ENCODE measurements at regions not wholly inside any gene's neighbourhood (a gene's known extent, or its start where the extent isn't known, plus 50 kb on each side); places are given as distances from the start of the nearest gene placed in this dataset.

DNA sequence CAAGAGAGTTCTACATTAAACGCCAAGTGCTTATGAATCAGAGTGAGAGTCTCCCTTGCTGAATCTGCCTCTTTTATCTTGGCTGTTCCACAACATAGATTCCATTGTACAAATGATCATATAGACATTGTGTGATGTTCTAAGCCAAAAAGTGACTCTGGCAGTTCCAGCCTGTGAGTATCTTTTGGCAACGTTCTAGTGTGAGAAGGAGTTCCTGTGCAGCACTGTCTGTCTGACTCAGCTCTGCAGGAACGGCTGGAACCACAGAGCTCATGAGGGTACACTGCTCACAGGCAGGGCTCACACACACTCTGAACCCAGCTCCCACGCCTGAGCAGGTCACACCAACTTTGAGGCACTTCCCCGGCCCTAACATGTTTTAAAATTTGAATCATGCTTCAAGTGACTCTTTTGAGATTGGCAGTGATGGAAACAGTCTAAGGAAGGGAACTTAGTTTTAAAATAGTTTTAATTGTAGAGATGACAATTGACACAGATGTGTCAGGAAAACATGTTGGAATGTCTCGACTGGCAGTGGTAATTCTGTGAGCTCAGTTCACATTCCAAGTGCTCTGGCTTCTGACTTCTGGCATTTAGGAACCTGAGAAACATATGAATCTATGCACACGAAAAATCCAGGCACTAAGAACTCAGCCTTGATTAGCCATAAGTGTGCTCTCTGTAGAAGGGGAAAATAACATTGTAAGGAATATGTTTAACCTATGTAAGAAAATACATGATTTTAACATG lies 272.0 kb downstream of the UQCRFS1 start:
- Histone ChIP-seq H3K27ac (no peak overlapping the region), H3K4me2 (no peak overlapping the region), H3K4me3 (no peak overlapping the region), H3K9me3 (peaks cover 2% of the 10 kb centered on the region; the same call in 2 of the 3 replicates), H3K4me1 (no peaks in the 10 kb centered on the region)
- DNase-seq (ENCODE audit: low read depth in 1 of 2, low spot score in 1 of 2) (no peak), FAIRE-seq (peak; percentile 90), ATAC-seq (peak in 1 of 2 experiments; percentile 36; a peak in 2 of 6 replicates)
- WGBS (ENCODE audit: missing lambda C conversion rate) = 4% methylated on average over 7 of the region's 7 CpGs
- ChIA-PET CTCF (interaction anchor here (1.1 to 1.3 kb wide), 2 partner anchors 16 to 22 kb away, joined by 3 to 4 read pairs; no protein-coding TSS in a partner anchor), POLR2A (no interaction called here)
- no peak for TF ChIP-seq MAZ (IDR thresholded peaks at IDR 0.05; ENCODE audit: borderline replicate concordance, low read depth, low read length)
- no peak for TF ChIP-seq CBX2 (IDR thresholded peaks at IDR 0.05; ENCODE audit: borderline replicate concordance, low read depth)
- TF ChIP-seq RCOR1 (IDR thresholded peaks at IDR 0.05; ENCODE audit: low read depth, low read length) = no peak
- TF ChIP-seq JUNB (IDR thresholded peaks at IDR 0.05) = no peak
- TF ChIP-seq EP300 (IDR thresholded peaks at IDR 0.05) = no peak
- no peak for TF ChIP-seq MAFK (IDR thresholded peaks at IDR 0.05; ENCODE audit: partially characterized antibody)
- TF ChIP-seq, protein P1, sequence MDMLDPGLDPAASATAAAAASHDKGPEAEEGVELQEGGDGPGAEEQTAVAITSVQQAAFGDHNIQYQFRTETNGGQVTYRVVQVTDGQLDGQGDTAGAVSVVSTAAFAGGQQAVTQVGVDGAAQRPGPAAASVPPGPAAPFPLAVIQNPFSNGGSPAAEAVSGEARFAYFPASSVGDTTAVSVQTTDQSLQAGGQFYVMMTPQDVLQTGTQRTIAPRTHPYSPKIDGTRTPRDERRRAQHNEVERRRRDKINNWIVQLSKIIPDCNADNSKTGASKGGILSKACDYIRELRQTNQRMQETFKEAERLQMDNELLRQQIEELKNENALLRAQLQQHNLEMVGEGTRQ (IDR thresholded peaks at IDR 0.05) = no peak
- TF ChIP-seq HOXB5 (CRISPR knock-in tag; IDR thresholded peaks at IDR 0.05) = no peak
- no peak for TF ChIP-seq FOSL2 (IDR thresholded peaks at IDR 0.05)
- no peak for TF ChIP-seq FOSL2 (CRISPR knock-in tag; IDR thresholded peaks at IDR 0.05)
- TF ChIP-seq, protein P2, sequence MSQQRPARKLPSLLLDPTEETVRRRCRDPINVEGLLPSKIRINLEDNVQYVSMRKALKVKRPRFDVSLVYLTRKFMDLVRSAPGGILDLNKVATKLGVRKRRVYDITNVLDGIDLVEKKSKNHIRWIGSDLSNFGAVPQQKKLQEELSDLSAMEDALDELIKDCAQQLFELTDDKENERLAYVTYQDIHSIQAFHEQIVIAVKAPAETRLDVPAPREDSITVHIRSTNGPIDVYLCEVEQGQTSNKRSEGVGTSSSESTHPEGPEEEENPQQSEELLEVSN (IDR thresholded peaks at IDR 0.05; ENCODE audit: borderline replicate concordance, low read depth) = no peak
- TF ChIP-seq CBX8 (IDR thresholded peaks at IDR 0.05) = no peak

DNA sequence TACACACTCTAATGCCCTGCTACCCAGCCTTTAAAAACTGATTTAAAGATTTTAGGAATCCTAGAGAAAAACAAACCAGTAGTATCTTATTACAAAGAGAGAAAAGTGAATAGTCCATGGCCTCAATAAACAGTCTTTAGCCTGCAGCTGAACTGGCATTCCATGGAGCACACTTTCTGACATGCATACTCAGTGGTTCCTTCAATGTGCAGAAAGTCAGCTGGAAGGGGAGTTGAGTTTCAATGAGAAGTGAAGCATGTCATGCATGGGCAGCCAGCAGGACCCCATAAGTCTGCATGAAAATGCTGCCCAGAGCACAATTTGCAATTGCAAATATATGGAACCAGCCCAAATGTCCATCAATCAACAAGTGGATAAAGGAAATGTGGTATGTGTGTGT lies 273.7 kb downstream of the UQCRFS1 start:
- TF ChIP-seq HOXA7 (CRISPR knock-in tag; IDR thresholded peaks at IDR 0.05) (no peak), NPAS2 (CRISPR knock-in tag; IDR thresholded peaks at IDR 0.05; ENCODE audit: borderline replicate concordance) (no peak), ZFP36 (IDR thresholded peaks at IDR 0.05; ENCODE audit: borderline replicate concordance, partially characterized antibody) (no peak), BHLHE40 (IDR thresholded peaks at IDR 0.05; ENCODE audit: low read depth, low read length) (no peak)
- TF ChIP-seq, protein P3, sequence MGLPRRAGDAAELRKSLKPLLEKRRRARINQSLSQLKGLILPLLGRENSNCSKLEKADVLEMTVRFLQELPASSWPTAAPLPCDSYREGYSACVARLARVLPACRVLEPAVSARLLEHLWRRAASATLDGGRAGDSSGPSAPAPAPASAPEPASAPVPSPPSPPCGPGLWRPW (IDR thresholded peaks at IDR 0.05) = no peak
- TF ChIP-seq, protein P1 (IDR thresholded peaks at IDR 0.05) = no peak
- ChIA-PET POLR2A (no interaction called here), CTCF (no interaction called here)
- ATAC-seq (no peak), FAIRE-seq (no peak), DNase-seq (ENCODE audit: low read depth in 1 of 2, low spot score in 1 of 2) (no peak)
- no peak overlapping the region for H3K4me2 ChIP-seq
- no peaks in the 10 kb centered on the region for H3K4me1 ChIP-seq
- H3K9me3 ChIP-seq = peaks cover 2% of the 10 kb centered on the region; the same call in 2 of the 3 replicates
- H3K4me3 ChIP-seq = no peak overlapping the region
- no peak overlapping the region for H3K27ac ChIP-seq

DNA sequence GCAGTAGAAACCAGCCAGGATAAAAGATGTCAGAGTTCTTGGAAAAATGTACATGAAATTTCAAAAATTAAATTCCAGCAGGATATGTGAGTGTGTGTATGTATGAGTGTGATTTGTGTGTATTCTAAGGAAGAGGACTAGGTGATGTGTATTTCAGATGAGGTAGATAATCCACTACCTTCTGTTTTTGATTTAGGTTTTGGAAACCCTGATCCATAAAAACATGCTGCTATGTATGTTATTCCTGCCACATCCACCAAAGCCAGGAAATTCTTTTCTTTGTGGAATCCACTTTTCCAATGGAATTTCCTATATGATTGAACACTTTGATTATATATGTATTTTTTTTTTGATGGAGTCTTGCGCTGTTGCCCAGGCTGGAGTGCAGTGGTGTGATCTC lies 276.9 kb downstream of the UQCRFS1 start:
- ChIA-PET POLR2A (no interaction called here), CTCF (no interaction called here)
- no peak overlapping the region for H3K27ac ChIP-seq
- TF ChIP-seq HEYL (CRISPR knock-in tag; IDR thresholded peaks at IDR 0.05) (no peak), FOSB (CRISPR knock-in tag; IDR thresholded peaks at IDR 0.05) (no peak), CBX8 (IDR thresholded peaks at IDR 0.05) (no peak), HOXB5 (CRISPR knock-in tag; IDR thresholded peaks at IDR 0.05) (no peak)
- no peak overlapping the region for H3K4me2 ChIP-seq
- WGBS (ENCODE audit: missing lambda C conversion rate) = 59% methylated on average over 1 of the region's 1 CpG
- peak; percentile 43 for FAIRE-seq
- no peak for ATAC-seq
- H3K9me3 ChIP-seq = 0 out of 3 replicates have a peak, but pooled peaks cover 2% of the 10 kb centered on the region
- H3K4me3 ChIP-seq = no peak overlapping the region
- no peaks in the 10 kb centered on the region for H3K4me1 ChIP-seq
- DNase-seq (ENCODE audit: low read depth in 1 of 2, low spot score in 1 of 2) = no peak

Measured in A549 (cell line).